HEK293T (cell line): ENCODE measurements at regions not wholly inside any gene's neighbourhood (a gene's known extent, or its start where the extent isn't known, plus 50 kb on each side); places are given as distances from the start of the nearest gene placed in this dataset.

ENCODE experiments used
- CTCF ChIA-PET: fragments of 350-600 bp; formaldehyde crosslinking; extraction: SDS; loops from one replicate; lab custom pipeline; 2021; ENCODE audit warnings: antibody characterized with exemption, inconsistent platforms; lab: Yijun Ruan, JAX
- POLR2A ChIA-PET: fragments of 350-600 bp; formaldehyde crosslinking; extraction: SDS; loops from one replicate; lab custom pipeline; 2020; ENCODE audit warnings: antibody characterized with exemption, inconsistent platforms; lab: Yijun Ruan, JAX
- DNase-seq: peaks from one replicate; pipeline ENCODE4 v3.0.0; 2012; ENCODE audit warnings: mixed read lengths; ENCODE audit errors: extremely low spot score
- ARNT ChIP-seq: fragments of 450-650 bp; IDR thresholded peaks from 2 replicates; pipeline ENCODE4 v1.6.1; 2017; ENCODE audit warnings: mild to moderate bottlenecking
- BHLHE40 ChIP-seq: fragments of 450-650 bp; IDR thresholded peaks from 2 replicates; pipeline ENCODE4 v1.6.1; 2016; ENCODE audit warnings: mild to moderate bottlenecking, moderate library complexity, borderline replicate concordance
- CTBP1 ChIP-seq: fragments of 450-650 bp; IDR thresholded peaks from 2 replicates; pipeline ENCODE4 v1.6.1; 2016; ENCODE audit warnings: borderline replicate concordance
- ELF4 ChIP-seq: fragments of 450-650 bp; IDR thresholded peaks from 2 replicates; pipeline ENCODE4 v1.6.1; 2017; ENCODE audit warnings: antibody characterized with exemption
- FOXA1 ChIP-seq: fragments of 450-650 bp; IDR thresholded peaks from 2 replicates; pipeline ENCODE4 v1.6.1; 2016; ENCODE audit warnings: mild to moderate bottlenecking
- FOXK2 ChIP-seq: fragments of 450-650 bp; IDR thresholded peaks from 2 replicates; pipeline ENCODE4 v1.6.1; 2016; ENCODE audit warnings: mild to moderate bottlenecking
- FOXM1 ChIP-seq: fragments of 450-650 bp; IDR thresholded peaks from 2 replicates; pipeline ENCODE4 v1.6.1; 2017; ENCODE audit warnings: mild to moderate bottlenecking, borderline replicate concordance
- HDGF ChIP-seq: fragments of 450-650 bp; IDR thresholded peaks from 2 replicates; pipeline ENCODE4 v1.6.1; 2017; ENCODE audit warnings: antibody characterized with exemption, borderline replicate concordance
- L3MBTL2 ChIP-seq: fragments of 450-650 bp; conservative IDR thresholded peaks from 2 replicates; pipeline ENCODE4 v1.6.1; 2016; ENCODE audit warnings: mild to moderate bottlenecking
- LEF1 ChIP-seq: fragments of 450-650 bp; IDR thresholded peaks from 2 replicates; pipeline ENCODE4 v1.6.1; 2017; ENCODE audit warnings: mild to moderate bottlenecking, borderline replicate concordance
- NFRKB ChIP-seq: fragments of 450-650 bp; IDR thresholded peaks from 2 replicates; pipeline ENCODE4 v1.6.1; 2016; ENCODE audit warnings: mild to moderate bottlenecking, moderate library complexity
- PKNOX1 ChIP-seq: fragments of 450-650 bp; IDR thresholded peaks from 2 replicates; pipeline ENCODE4 v1.6.1; 2016
- SP1 ChIP-seq: fragments of 450-650 bp; IDR thresholded peaks from 2 replicates; pipeline ENCODE4 v1.6.1; 2017
- SUZ12 ChIP-seq: fragments of 450-650 bp; IDR thresholded peaks from 2 replicates; pipeline ENCODE4 v1.6.1; 2016; ENCODE audit warnings: mild to moderate bottlenecking
- TARDBP ChIP-seq: fragments of 450-650 bp; IDR thresholded peaks from 2 replicates; pipeline ENCODE4 v1.6.1; 2016
- ZNF384 ChIP-seq: fragments of 450-650 bp; IDR thresholded peaks from 2 replicates; pipeline ENCODE4 v1.6.1; 2016

GRCh38 chr1:194394676-194395075 lies 1208.3 kb upstream of the B3GALT2 start:
- POLR2A ChIA-PET: no interaction called here
- CTCF ChIA-PET: no interaction called here
- TF ChIP-seq SP1 (no peak), FOXM1 (no peak), ELF4 (no peak), FOXK2 (no peak), L3MBTL2 (no peak), CTBP1 (no peak), NFRKB (no peak), LEF1 (no peak), FOXA1 (no peak), ARNT (no peak), HDGF (no peak), TARDBP (no peak), PKNOX1 (no peak), ZNF384 (no peak), SUZ12 (no peak), BHLHE40 (no peak)
- no peak for DNase-seq

- CTCF ChIA-PET: no interaction called here
- POLR2A ChIA-PET: no interaction called here
- TF ChIP-seq ARNT (no peak), BHLHE40 (no peak), PKNOX1 (no peak), FOXM1 (no peak), FOXK2 (no peak), LEF1 (no peak), NFRKB (no peak), HDGF (no peak), ELF4 (no peak), TARDBP (no peak), FOXA1 (no peak), L3MBTL2 (no peak), CTBP1 (no peak), ZNF384 (no peak), SP1 (no peak), SUZ12 (no peak)
- no peak for DNase-seq
Observed at GRCh38 chr1:194387531-194387930, 1201.1 kb upstream of the B3GALT2 start.

- DNase-seq: no peak
- ChIA-PET POLR2A (no interaction called here), CTCF (no interaction called here)
- TF ChIP-seq SUZ12 (no peak), HDGF (no peak), NFRKB (no peak), L3MBTL2 (no peak)
Observed at GRCh38 chr1:194378517-194378916, 1192.1 kb upstream of the B3GALT2 start.

DNA sequence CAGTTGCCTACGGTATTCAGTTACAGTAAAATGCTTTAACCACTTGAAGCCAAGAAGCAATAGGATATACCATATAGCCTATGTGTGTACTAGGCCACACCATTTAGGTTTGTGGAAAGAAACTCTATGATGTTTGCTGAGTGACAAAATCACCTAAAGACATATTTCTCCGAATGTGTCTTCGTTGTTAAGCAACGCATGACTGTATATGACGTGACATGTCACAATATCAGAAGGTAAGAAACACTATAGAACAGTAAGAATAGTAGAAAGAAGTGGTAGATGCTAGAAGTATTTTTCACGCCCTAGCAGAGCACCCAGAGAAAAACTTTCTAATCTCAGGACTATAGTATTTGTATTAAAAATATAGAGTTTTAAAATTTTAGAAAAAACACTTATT lies 1188.2 kb upstream of the B3GALT2 start:
- no peak for DNase-seq
- ChIA-PET CTCF (no interaction called here), POLR2A (no interaction called here)
- TF ChIP-seq PKNOX1 (no peak), NFRKB (no peak), BHLHE40 (no peak), FOXA1 (no peak), HDGF (no peak), L3MBTL2 (no peak), SP1 (no peak), CTBP1 (no peak), ARNT (no peak), FOXM1 (no peak), TARDBP (no peak), LEF1 (no peak), ZNF384 (no peak)

- no peak for DNase-seq
- ChIA-PET CTCF (no interaction called here), POLR2A (no interaction called here)
- no peak for TF ChIP-seq TARDBP
- TF ChIP-seq FOXM1: no peak
- TF ChIP-seq CTBP1: no peak
- TF ChIP-seq ZNF384: no peak
- TF ChIP-seq ELF4: no peak
- TF ChIP-seq SP1: no peak
- TF ChIP-seq HDGF: no peak
- TF ChIP-seq LEF1: no peak
- no peak for TF ChIP-seq NFRKB
- TF ChIP-seq FOXA1: no peak
- no peak for TF ChIP-seq SUZ12
Observed at GRCh38 chr1:194372266-194372665, 1185.9 kb upstream of the B3GALT2 start.

DNA sequence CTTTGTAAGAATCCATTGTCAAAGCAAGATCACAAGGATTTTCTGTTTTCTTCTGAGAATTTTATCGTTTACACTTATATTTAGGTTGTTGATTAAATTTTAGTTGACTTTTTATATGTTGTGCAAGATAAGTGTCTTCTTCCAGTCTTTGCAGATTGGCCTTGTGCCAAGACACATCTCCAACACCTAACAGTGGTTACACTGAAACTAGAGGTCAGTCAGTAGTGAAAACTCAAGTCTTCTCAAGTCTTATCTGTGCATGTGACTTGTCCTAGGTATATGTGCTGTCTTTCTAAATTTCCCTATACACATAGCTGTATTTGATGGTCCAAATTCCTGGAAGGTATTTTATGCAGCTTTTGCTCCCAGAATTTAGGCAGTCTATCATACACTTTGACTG lies 1183.2 kb upstream of the B3GALT2 start:
- TF ChIP-seq PKNOX1 (no peak), SUZ12 (no peak)
- DNase-seq: no peak
- POLR2A ChIA-PET: no interaction called here
- CTCF ChIA-PET: no interaction called here

DNA sequence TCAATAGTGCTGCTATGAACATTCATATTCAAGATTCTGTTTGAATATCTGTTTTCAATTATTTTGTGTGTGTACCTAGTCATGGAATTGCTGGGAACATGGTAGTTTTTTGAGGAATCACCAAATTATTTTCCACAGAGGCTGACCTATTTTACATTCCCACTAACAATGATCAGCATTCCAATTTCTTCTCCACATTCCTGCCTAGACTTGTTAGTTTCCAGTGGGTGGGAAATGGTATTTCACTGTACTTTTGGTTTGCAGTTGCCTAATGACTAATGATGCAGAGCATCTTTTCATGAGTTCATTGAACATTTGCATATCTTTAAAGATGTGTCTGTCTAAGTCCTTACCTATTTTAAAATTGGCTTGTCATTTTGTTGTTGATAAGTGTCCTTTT lies 1182.6 kb upstream of the B3GALT2 start:
- CTCF ChIA-PET: no interaction called here
- no peak for DNase-seq
- POLR2A ChIA-PET: no interaction called here
- TF ChIP-seq ZNF384: no peak
